OCI-LY3 (cell line): ENCODE measurements at regions not wholly inside any gene's neighbourhood (a gene's known extent, or its start where the extent isn't known, plus 50 kb on each side); places are given as distances from the start of the nearest gene placed in this dataset.

Source experiments
- CTCF ChIP-seq: fragments of 200-600, 300-600 bp; sonication (generic); IDR thresholded peaks from 2 replicates; pipeline ENCODE4 v1.5.1; 2014; ENCODE audit warnings: antibody characterized with exemption, low read length, low read depth
- EZH2phosphoT487 ChIP-seq: fragments of 200-600 bp; shearing (Covaris generic); IDR thresholded peaks from 2 replicates; pipeline ENCODE4 v1.6.1; 2018; ENCODE audit warnings: antibody characterized with exemption, mixed run types, low read depth

GRCh38 chr6:160883999-160884398, 107.6 kb upstream of the MAP3K4 start:
- TF ChIP-seq CTCF = no peak
- TF ChIP-seq EZH2phosphoT487 = no peak
